ENCODE measurements at regions not wholly inside any gene's neighbourhood (a gene's known extent, or its start where the extent isn't known, plus 50 kb on each side); places are given as distances from the start of the nearest gene placed in this dataset.

- Histone ChIP-seq H3K79me2 (ENCODE audit: control insufficient read depth, insufficient read depth, low read length) (no peaks in the 10 kb centered on the region), H4K20me1 (ENCODE audit: control insufficient read depth, extremely low read depth, insufficient read depth, low read length) (no peaks in the 10 kb centered on the region), H3K4me3 (replicated peaks in 1 of 4; ENCODE audit: control extremely low read depth in 1 of 4, insufficient read depth in 1 of 4, low read depth in 3 of 4, low read length in 4 of 4) (no peak overlapping the region), H3K36me3 (ENCODE audit: control insufficient read depth, insufficient read depth, low read length) (no peaks in the 10 kb centered on the region), H3K9me3 (ENCODE audit: control insufficient read depth, insufficient read depth, low read depth, low read length) (no peaks in the 10 kb centered on the region), H3K4me2 (ENCODE audit: extremely low read depth, insufficient read depth, low read length) (peak overlapping the region; percentile 33), H3K27me3 (ENCODE audit: control insufficient read depth, insufficient read depth, low read length) (no peaks in the 10 kb centered on the region), H3K4me1 (ENCODE audit: control insufficient read depth, extremely low read depth, insufficient read depth, low read length) (peaks cover 3% of the 10 kb centered on the region), H3K27ac (ENCODE audit: insufficient read depth, low read length) (no peak overlapping the region), H3K9ac (ENCODE audit: insufficient read depth, low read length) (no peak overlapping the region), H2AFZ (ENCODE audit: low read length) (peak overlapping the region; percentile 65)
- peak in 1 of 2 donors; percentile 20 for DNase-seq (ENCODE audit: low read depth in 2 of 2)
- TF ChIP-seq EZH2 (IDR thresholded peaks at IDR 0.05; ENCODE audit: low read length, missing control alignments), result no peak
- TF ChIP-seq CTCF (conservative IDR thresholded peaks at IDR 0.05 in 1 of 2, IDR thresholded peaks at IDR 0.05 in 1 of 2; ENCODE audit: low read depth in 1 of 2, low read length in 2 of 2), result no peak
Observed at GRCh38 chr13:76829572-76830327, 56.5 kb downstream of the KCTD12 start.

GRCh38 chr13:76828316-76828741, 57.9 kb downstream of the KCTD12 start:
- no peaks in the 10 kb centered on the region for H4K20me1 ChIP-seq (ENCODE audit: control insufficient read depth, extremely low read depth, insufficient read depth, low read length)
- no peak overlapping the region for H2AFZ ChIP-seq (ENCODE audit: low read length)
- H3K4me3 ChIP-seq (replicated peaks in 1 of 4; ENCODE audit: control extremely low read depth in 1 of 4, insufficient read depth in 1 of 4, low read depth in 3 of 4, low read length in 4 of 4), result no peak overlapping the region
- no peaks in the 10 kb centered on the region for H3K36me3 ChIP-seq (ENCODE audit: control insufficient read depth, insufficient read depth, low read length)
- H3K79me2 ChIP-seq (ENCODE audit: control insufficient read depth, insufficient read depth, low read length), result no peaks in the 10 kb centered on the region
- peaks cover 3% of the 10 kb centered on the region for H3K4me1 ChIP-seq (ENCODE audit: control insufficient read depth, extremely low read depth, insufficient read depth, low read length)
- no peak overlapping the region for H3K9ac ChIP-seq (ENCODE audit: insufficient read depth, low read length)
- H3K9me3 ChIP-seq (ENCODE audit: control insufficient read depth, insufficient read depth, low read depth, low read length), result no peaks in the 10 kb centered on the region
- no peak overlapping the region for H3K27ac ChIP-seq (ENCODE audit: insufficient read depth, low read length)
- H3K27me3 ChIP-seq (ENCODE audit: control insufficient read depth, insufficient read depth, low read length), result no peaks in the 10 kb centered on the region
- TF ChIP-seq CTCF (conservative IDR thresholded peaks at IDR 0.05 in 1 of 2, IDR thresholded peaks at IDR 0.05 in 1 of 2; ENCODE audit: low read depth in 1 of 2, low read length in 2 of 2) (no peak), EZH2 (IDR thresholded peaks at IDR 0.05; ENCODE audit: low read length, missing control alignments) (no peak)
- no peak overlapping the region for H3K4me2 ChIP-seq (ENCODE audit: extremely low read depth, insufficient read depth, low read length)
- no peak for DNase-seq (ENCODE audit: low read depth in 2 of 2)

DNA sequence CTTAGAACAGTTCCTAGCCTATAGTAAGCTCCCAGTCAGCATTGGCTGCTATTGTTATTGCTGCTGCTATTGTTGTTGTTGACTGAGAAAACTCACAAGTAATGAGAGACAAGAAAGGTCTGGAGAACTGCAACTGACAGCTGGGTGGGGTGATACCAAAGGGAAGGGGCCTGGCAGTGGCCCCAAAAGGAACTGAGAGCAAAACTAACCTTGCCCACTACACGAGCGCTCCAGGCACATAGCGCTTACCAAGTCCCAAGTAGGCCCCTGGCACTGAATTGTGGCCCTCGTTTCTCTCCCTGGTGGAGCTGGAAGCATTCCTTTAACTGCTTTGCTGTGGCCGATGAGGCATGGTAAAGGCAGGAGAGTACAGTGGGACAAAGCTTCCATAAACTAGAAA, 59.7 kb downstream of the KCTD12 start:
- no peak overlapping the region for H2AFZ ChIP-seq (ENCODE audit: low read length)
- H3K4me1 ChIP-seq (ENCODE audit: control insufficient read depth, extremely low read depth, insufficient read depth, low read length), result peaks cover 3% of the 10 kb centered on the region
- H3K4me3 ChIP-seq (replicated peaks in 1 of 4; ENCODE audit: control extremely low read depth in 1 of 4, insufficient read depth in 1 of 4, low read depth in 3 of 4, low read length in 4 of 4), result no peak overlapping the region
- no peak overlapping the region for H3K9ac ChIP-seq (ENCODE audit: insufficient read depth, low read length)
- no peaks in the 10 kb centered on the region for H4K20me1 ChIP-seq (ENCODE audit: control insufficient read depth, extremely low read depth, insufficient read depth, low read length)
- H3K9me3 ChIP-seq (ENCODE audit: control insufficient read depth, insufficient read depth, low read depth, low read length), result no peaks in the 10 kb centered on the region
- no peak overlapping the region for H3K4me2 ChIP-seq (ENCODE audit: extremely low read depth, insufficient read depth, low read length)
- no peaks in the 10 kb centered on the region for H3K27me3 ChIP-seq (ENCODE audit: control insufficient read depth, insufficient read depth, low read length)
- H3K36me3 ChIP-seq (ENCODE audit: control insufficient read depth, insufficient read depth, low read length), result no peaks in the 10 kb centered on the region
- no peak for DNase-seq (ENCODE audit: low read depth in 2 of 2)
- H3K27ac ChIP-seq (ENCODE audit: insufficient read depth, low read length), result no peak overlapping the region
- TF ChIP-seq CTCF (conservative IDR thresholded peaks at IDR 0.05 in 1 of 2, IDR thresholded peaks at IDR 0.05 in 1 of 2; ENCODE audit: low read depth in 1 of 2, low read length in 2 of 2), result no peak
- no peak for TF ChIP-seq EZH2 (IDR thresholded peaks at IDR 0.05; ENCODE audit: low read length, missing control alignments)
- no peaks in the 10 kb centered on the region for H3K79me2 ChIP-seq (ENCODE audit: control insufficient read depth, insufficient read depth, low read length)

Data from fibroblast of lung (primary cell).